Activated effector memory CD4-positive, alpha-beta T cell treated with anti-CD3 and anti-CD28 coated beads, Interleukin-2, amount 50 U/mL, for 16 hours (primary cell): ENCODE measurements at regions not wholly inside any gene's neighbourhood (a gene's known extent, or its start where the extent isn't known, plus 50 kb on each side); places are given as distances from the start of the nearest gene placed in this dataset.

Experiments used
- DNase-seq: peaks from one replicate; pipeline ENCODE4 v3.0.0-alpha.2; 2020

- DNase-seq = no peak
Observed at GRCh38 chr1:96233422-96233821, 488.2 kb upstream of the PTBP2 start.

- DNase-seq = no peak
Observed at GRCh38 chr1:96234299-96234698, 487.3 kb upstream of the PTBP2 start.

- DNase-seq = no peak
Observed at GRCh38 chr1:96236156-96236739, 485.3 kb upstream of the PTBP2 start.

DNA sequence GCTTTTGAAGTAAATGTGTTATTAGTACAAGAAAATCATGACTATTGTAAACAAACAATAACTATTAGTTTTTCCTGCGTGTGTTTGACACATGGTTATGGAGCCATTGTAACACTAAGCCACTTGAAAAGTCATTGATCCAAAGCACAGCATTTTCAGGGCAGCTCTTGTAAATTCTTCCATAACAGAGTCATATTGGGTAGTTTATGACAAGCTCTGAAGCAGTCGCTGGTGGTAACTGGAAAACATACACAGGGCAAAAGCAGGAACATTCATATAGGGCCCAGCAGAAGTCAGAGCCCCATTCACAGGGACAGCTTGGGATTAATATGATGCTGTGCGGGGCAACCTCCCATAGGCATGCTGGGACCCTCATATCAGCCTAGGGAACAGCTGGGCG is 483.2 kb upstream of the PTBP2 start:
- no peak for DNase-seq

DNA sequence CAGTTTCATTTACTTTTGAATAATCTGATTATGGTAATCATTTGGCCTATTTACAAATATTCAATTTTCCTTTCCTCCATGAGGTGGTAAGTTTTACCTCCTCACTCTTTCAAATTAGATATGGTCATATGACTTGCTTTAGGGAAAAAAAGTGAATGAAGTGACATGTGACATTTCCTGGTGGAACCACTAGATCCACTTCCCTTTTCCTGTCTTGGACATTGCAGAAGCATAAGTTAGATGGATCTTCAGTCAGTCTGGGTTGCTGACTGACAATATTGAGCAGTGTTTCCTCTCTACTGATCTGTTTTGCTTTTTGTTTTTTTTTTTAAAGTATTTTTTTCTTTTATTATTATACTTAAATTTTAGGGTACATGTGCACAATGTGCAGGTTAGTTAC is 481.1 kb upstream of the PTBP2 start:
- DNase-seq = no peak

DNA sequence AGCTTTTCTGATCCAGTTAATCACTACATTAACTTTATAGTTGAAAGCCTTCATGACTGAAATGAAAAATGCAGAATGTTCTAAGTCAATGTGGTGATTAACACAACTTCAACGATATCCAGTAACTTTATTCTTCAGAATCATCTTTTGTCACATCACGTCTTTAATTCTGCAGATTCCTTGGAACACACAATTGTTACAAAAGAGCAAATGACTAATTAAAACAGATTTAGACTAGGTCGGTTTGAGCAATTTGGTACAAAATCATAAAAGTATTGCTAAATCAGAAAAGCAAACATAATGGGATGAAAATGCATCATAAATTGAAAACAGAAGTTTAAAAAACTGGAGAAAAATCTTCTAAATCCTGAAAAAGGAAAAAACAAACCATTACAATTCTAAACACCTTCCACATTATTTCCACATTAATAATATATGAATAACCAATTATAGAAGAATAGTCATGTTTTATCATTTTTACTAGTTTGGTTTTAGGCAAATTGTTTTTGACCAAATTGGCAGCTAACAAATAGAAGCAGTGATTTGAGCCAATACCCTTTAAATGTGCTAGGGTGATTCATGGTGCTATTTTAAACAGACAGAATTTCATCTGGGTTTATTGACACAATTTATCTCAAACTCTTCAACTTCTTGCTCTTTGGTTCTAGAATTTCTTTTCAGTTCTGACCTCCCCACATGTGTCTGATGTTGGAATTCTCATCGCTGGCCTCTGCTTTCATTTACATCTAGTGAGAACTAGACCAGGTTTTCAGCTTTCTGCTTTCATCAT is 468.1 kb upstream of the PTBP2 start:
- no peak for DNase-seq

DNA sequence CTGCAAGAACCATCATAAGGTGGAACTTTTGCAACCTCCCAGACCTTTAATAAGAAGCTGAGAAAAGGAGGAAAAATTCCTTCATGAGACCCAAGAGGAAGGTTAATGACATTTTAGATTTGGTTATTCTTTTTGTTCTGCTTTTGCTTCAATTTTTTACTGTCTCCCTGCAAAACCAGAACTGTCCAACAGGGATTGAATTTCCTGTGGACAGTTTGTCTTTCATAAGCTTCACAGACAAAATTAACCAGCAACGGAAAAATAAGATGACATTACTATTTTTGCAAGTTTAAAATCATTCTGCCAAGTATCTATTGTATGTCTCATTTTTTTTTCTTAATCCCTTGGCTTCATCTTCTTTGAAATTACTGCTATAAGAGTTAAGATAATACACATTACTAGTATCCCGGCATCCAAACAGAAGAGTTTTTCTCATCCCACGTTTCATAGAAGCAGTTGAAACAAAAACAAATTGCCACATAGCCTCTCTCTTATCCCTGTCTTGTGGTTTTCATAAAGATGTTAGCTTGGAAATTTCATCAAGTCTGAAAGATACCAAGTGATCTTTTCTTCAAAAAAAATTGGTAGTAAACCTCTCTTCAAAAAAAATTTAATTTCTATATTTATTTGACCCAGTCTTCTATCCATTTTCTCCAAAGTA is 465.3 kb upstream of the PTBP2 start:
- DNase-seq = no peak

DNA sequence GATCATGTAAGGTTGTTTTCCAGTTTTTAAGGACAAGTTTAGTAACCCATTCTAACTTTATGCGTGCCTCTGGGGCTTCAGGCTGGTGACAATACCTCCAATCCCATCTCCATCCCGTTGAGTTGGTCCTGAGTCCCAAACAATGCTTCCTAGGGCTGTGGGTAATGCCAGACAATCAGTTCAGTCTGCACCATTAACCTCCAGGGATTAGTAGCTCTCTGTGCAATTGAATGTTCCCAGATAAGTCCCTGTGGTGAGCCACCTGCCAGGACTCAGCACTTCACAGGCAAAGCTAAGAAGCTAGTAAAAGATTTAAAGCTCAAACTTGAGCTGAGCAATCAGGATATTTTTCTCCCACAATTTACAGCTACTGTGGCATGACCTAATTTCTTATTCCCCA is 462.2 kb upstream of the PTBP2 start:
- DNase-seq = no peak

DNA sequence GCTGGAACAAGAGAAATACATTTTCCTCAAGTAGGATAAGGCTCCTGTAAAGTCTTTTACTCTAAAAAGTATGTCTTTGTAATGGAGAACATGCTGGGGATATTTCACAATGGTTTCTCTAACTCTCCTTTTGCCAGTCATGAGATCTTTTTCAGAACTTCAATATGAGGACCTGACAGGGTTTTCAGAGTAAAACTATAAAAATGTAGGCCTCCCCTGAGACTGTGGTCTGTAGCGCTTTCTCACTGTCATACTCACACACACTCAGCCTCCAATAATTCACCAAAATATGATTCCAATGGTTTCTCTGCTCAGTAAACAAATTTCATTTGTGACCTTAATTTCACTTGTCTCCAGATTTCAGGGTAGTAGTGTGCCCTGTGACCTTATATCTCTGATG is 440.1 kb upstream of the PTBP2 start:
- DNase-seq = no peak

DNA sequence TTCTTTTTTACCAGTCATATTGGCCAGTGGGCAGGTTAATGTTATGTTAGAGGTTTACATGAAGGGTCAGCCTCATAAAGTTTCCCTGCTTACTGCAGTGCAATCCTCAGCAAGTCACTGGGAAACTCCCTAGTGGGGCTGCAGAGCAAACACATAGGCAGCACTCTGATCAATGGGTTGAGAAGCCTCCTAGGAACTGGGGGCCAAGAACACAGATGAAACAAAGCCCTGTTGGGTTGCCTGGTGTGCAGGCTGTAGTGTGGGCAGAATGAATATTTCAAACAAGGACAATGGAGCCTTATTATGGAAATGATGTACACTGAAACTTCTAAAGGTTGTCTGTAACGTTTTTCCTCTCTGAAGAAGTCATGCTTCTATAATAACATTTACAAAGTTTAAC is 431.6 kb upstream of the PTBP2 start:
- DNase-seq = no peak

DNA sequence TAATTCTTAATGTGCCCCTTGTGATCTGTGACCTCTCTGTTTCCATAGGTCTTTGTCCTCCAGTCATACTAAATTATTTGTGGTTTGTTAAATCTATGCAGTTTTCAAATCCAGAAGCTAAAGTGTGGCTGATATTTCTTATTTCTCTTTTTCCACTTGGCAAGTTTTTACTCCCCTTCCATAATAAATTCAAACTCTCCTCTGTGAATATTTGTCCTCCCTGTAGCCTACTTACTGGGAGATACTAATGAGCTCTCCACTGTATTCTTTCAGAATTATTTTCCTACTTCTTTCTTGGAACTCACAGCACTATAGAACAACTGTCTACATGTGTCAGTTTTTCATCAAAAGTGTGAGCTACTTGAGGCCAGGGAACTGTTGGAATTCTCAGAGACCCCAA is 430.8 kb upstream of the PTBP2 start:
- DNase-seq = no peak

DNA sequence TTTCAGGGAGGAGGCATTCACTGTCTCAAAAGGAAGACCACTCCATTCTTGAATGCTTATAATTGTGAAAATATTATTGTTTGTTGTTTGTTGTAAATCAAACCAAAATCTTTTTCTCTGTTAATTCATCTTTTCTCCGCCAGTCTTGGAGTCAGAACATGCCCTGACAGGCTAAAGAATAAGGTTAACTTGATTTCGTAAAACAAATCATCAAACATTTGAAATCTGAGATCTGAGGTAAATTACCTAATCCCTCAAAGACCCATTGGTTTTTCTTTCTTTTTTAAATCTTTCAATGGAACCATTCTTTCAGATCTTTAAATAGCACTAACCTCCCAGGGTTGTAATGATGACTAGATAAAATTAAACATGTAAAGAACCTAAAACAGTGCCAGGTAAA is 430.1 kb upstream of the PTBP2 start:
- DNase-seq = no peak

- DNase-seq = no peak
Observed at GRCh38 chr1:96292141-96292540, 429.4 kb upstream of the PTBP2 start.

- no peak for DNase-seq
Observed at GRCh38 chr1:96296991-96297390, 424.6 kb upstream of the PTBP2 start.

GRCh38 chr1:96306809-96307560 is 414.6 kb upstream of the PTBP2 start:
- DNase-seq = no peak

DNA sequence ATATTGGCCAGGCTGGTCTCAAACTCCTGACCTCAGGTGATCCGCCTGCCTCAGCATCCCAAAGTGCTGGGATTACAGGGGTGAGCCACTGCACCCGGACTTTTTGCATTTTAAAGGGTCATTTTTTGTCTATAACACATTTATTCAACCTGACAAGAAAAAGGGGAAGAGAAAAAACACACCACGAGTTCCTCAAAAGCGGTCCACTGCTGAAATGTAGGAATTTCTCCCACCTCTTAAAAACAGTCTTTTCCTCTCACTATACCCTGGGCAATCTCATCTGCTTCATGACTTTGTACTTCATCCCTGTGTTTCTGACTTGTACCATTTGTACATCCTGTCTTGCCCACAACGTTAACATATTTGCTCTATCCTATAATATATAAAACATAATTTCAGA is 413.3 kb upstream of the PTBP2 start:
- DNase-seq = no peak

DNA sequence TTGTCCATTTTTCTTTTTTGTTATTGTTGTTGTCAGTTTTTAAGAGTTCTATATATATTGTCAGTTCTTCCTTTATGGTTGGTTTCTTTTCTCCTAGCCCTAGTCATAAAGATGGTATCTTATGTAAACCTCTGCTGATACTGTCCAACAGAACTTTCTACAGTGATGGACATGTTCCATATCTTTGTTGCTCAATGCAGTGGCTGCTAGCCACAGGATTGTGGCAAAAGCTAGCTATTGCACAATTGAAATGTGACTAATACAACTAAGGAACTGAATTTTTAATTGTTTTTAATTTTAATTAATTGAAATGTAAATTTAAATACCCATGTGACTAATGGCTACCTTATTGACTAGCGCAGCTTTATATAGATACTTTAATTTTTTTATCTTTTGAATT is 411.8 kb upstream of the PTBP2 start:
- DNase-seq = no peak

DNA sequence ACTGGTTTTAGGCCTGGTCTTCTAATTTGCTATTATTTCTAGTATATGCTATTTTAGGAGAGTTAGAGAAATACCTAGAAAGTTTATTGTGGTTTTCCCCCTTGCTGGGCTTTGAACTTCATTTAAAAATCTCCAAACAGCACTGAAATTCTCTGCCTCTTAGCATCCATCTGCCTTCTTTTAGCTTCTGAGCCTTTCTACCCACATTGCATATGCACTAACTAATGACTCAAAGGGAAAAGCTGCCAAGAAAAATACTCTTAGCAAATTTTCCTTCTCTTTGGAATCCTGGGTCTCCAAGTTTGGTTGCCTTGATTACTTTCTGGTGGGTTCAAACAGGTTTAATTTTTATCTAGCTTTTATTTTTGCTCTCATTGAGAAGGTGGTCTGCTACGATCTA is 408.4 kb upstream of the PTBP2 start:
- DNase-seq = no peak

DNA sequence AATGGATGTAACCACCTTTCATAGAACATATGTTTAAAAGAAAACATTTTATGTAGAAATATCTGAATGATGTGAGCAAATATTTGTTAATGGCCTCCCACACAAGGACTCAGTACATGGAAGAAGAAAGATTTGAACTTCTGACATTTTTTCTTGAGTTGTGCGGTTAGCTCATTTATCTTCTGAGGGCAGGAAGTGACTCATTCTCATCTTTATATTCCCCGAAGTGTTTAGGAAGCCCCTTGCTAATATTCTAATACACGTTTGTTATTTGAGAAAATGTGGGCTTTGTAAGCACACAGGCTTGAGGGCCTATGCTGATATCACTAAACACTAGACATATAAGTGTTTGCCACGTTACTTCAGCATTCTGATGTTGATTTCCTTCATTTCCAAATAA is 392.5 kb upstream of the PTBP2 start:
- no peak for DNase-seq

GRCh38 chr1:96331596-96331995 is 390.0 kb upstream of the PTBP2 start:
- DNase-seq = no peak

- no peak for DNase-seq
Observed at GRCh38 chr1:96333522-96334235, 387.9 kb upstream of the PTBP2 start.

DNA sequence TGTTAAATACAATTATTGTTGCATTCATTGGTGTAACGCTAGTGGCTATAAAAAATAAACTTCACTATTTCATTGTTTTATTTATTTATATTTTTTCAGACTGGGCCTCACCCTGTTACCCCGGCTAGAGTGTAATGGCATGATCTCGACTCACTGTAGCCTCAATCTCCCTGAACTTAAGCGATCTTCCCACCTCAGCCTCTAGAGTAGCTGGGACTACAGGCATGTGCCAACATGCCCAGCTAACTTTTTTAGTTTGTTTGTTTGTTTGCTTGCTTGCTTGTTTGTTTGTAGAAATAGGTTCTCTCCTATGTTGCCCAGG is 387.4 kb upstream of the PTBP2 start:
- DNase-seq = no peak

DNA sequence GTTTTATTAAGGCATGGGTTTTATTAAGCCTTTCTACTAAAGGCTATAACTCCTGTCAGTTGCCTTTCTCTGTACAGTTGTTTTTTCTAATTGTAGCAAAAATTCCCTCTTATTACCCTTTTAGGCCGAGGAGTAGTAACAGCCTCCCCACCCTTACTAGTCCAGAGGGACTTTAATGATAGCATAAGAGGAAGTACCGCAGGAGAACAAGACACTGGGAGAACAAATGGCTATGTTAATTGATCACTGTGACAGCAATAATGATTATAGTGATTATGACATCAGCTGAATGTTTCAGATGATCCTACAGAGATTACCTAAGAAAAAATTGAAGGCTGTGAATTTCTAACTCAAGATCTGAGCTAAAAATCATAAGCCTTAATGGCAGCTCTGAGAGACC is 383.0 kb upstream of the PTBP2 start:
- no peak for DNase-seq
